ENCODE measurements at regions not wholly inside any gene's neighbourhood (a gene's known extent, or its start where the extent isn't known, plus 50 kb on each side); places are given as distances from the start of the nearest gene placed in this dataset.

DNA sequence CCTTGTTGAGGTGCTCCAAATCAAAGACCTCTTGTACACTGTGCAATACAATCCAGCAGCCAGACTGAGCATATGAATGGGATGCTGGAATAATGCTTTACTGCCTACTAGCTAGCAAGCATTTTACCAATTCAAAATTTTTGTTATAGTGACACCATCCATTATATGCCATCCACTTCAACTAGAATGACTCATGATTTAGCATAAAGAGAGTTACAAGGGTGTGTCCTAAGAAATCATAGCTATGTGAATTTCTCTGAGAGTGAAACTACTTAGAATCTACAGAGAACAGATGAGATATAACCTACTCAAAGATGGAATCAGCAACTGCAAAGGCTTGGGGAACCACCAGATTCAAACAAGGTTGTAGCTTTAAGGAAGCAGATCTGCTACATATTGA is 221.9 kb downstream of the LHFPL1 start:
- Histone ChIP-seq H3K27ac (ENCODE audit: insufficient read depth, low read length) (no peak overlapping the region), H3K9me3 (ENCODE audit: control insufficient read depth, insufficient read depth, low read depth, low read length) (no peaks in the 10 kb centered on the region)

DNA sequence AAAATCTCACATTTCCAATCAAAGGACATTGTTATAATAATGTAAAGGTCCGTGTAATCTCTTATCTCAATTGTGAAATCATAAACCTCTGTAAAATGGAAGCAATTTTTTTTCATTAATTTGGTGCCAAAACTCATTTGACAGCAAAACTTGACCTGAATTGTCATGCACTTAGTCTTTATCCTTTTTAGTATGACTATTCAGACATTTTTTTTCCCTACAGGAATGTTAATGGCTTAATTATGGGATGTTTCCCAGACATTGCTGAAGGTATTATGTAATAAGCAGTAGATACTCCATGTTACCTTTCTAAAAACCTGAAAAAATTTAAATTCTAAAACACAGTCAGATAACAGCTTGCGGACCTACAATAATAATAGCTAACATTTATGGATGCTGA is 228.9 kb downstream of the LHFPL1 start:
- H3K9ac ChIP-seq (ENCODE audit: insufficient read depth, low read length), result no peak overlapping the region
- no peaks in the 10 kb centered on the region for H4K20me1 ChIP-seq (ENCODE audit: control insufficient read depth, extremely low read depth, insufficient read depth, low read length)
- H3K79me2 ChIP-seq (ENCODE audit: control insufficient read depth, insufficient read depth, low read length), result no peaks in the 10 kb centered on the region
- no peak overlapping the region for H3K27ac ChIP-seq (ENCODE audit: insufficient read depth, low read length)
- peak in 1 of 2 donors; percentile 18 for DNase-seq (ENCODE audit: low read depth in 2 of 2)
- H3K4me3 ChIP-seq (replicated peaks in 1 of 4; ENCODE audit: control extremely low read depth in 1 of 4, insufficient read depth in 1 of 4, low read depth in 3 of 4, low read length in 4 of 4), result no peak overlapping the region
- H2AFZ ChIP-seq (ENCODE audit: low read length), result no peak overlapping the region
- H3K4me1 ChIP-seq (ENCODE audit: control insufficient read depth, extremely low read depth, insufficient read depth, low read length), result no peaks in the 10 kb centered on the region
- no peak overlapping the region for H3K4me2 ChIP-seq (ENCODE audit: extremely low read depth, insufficient read depth, low read length)
- no peaks in the 10 kb centered on the region for H3K9me3 ChIP-seq (ENCODE audit: control insufficient read depth, insufficient read depth, low read depth, low read length)
- no peak for TF ChIP-seq EZH2 (IDR thresholded peaks at IDR 0.05; ENCODE audit: low read length, missing control alignments)
- TF ChIP-seq, protein P1, sequence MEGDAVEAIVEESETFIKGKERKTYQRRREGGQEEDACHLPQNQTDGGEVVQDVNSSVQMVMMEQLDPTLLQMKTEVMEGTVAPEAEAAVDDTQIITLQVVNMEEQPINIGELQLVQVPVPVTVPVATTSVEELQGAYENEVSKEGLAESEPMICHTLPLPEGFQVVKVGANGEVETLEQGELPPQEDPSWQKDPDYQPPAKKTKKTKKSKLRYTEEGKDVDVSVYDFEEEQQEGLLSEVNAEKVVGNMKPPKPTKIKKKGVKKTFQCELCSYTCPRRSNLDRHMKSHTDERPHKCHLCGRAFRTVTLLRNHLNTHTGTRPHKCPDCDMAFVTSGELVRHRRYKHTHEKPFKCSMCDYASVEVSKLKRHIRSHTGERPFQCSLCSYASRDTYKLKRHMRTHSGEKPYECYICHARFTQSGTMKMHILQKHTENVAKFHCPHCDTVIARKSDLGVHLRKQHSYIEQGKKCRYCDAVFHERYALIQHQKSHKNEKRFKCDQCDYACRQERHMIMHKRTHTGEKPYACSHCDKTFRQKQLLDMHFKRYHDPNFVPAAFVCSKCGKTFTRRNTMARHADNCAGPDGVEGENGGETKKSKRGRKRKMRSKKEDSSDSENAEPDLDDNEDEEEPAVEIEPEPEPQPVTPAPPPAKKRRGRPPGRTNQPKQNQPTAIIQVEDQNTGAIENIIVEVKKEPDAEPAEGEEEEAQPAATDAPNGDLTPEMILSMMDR (conservative IDR thresholded peaks at IDR 0.05 in 1 of 2, IDR thresholded peaks at IDR 0.05 in 1 of 2; ENCODE audit: low read depth in 1 of 2, low read length in 2 of 2), result no peak
- H3K36me3 ChIP-seq (ENCODE audit: control insufficient read depth, insufficient read depth, low read length), result no peaks in the 10 kb centered on the region
- no peaks in the 10 kb centered on the region for H3K27me3 ChIP-seq (ENCODE audit: control insufficient read depth, insufficient read depth, low read length)

More for the DNA sequence above, 221.9 kb downstream of the LHFPL1 start:
- Histone ChIP-seq H3K4me2 (ENCODE audit: extremely low read depth, insufficient read depth, low read length) (no peak overlapping the region), H3K36me3 (ENCODE audit: control insufficient read depth, insufficient read depth, low read length) (no peaks in the 10 kb centered on the region), H2AFZ (ENCODE audit: low read length) (no peak overlapping the region), H3K4me3 (replicated peaks in 1 of 4; ENCODE audit: control extremely low read depth in 1 of 4, insufficient read depth in 1 of 4, low read depth in 3 of 4, low read length in 4 of 4) (no peak overlapping the region), H4K20me1 (ENCODE audit: control insufficient read depth, extremely low read depth, insufficient read depth, low read length) (no peaks in the 10 kb centered on the region), H3K9ac (ENCODE audit: insufficient read depth, low read length) (no peak overlapping the region), H3K27me3 (ENCODE audit: control insufficient read depth, insufficient read depth, low read length) (no peaks in the 10 kb centered on the region), H3K4me1 (ENCODE audit: control insufficient read depth, extremely low read depth, insufficient read depth, low read length) (no peaks in the 10 kb centered on the region), H3K79me2 (ENCODE audit: control insufficient read depth, insufficient read depth, low read length) (no peaks in the 10 kb centered on the region)
- TF ChIP-seq EZH2 (IDR thresholded peaks at IDR 0.05; ENCODE audit: low read length, missing control alignments), result no peak
- TF ChIP-seq, protein P1 (conservative IDR thresholded peaks at IDR 0.05 in 1 of 2, IDR thresholded peaks at IDR 0.05 in 1 of 2; ENCODE audit: low read depth in 1 of 2, low read length in 2 of 2), result no peak
- no peak for DNase-seq (ENCODE audit: low read depth in 2 of 2)

DNA sequence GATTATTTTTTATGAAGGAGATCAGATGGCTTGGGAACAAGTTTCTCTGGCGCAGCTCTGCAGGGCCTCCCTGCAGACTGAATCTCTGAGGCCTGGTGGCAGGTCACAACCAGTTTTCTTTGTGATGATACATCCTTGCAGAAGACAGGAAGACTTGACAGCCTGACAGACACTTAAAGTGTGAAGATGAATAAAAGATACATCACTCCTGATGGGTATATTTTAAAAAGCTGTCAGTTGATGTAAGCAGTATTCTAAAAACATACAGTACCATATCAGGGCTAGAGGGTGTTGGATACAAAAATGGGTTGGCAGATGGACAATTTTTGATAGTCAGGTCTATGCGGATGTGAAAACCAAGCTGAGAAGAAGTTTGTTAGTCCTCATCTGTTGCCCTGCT is 239.5 kb downstream of the LHFPL1 start:
- no peaks in the 10 kb centered on the region for H3K27me3 ChIP-seq (ENCODE audit: control insufficient read depth, insufficient read depth, low read length)

More for the DNA sequence above, 239.5 kb downstream of the LHFPL1 start:
- Histone ChIP-seq H3K79me2 (ENCODE audit: control insufficient read depth, insufficient read depth, low read length) (no peaks in the 10 kb centered on the region), H3K36me3 (ENCODE audit: control insufficient read depth, insufficient read depth, low read length) (no peaks in the 10 kb centered on the region), H2AFZ (ENCODE audit: low read length) (no peak overlapping the region), H4K20me1 (ENCODE audit: control insufficient read depth, extremely low read depth, insufficient read depth, low read length) (no peaks in the 10 kb centered on the region), H3K4me3 (replicated peaks in 1 of 4; ENCODE audit: control extremely low read depth in 1 of 4, insufficient read depth in 1 of 4, low read depth in 3 of 4, low read length in 4 of 4) (no peak overlapping the region), H3K4me2 (ENCODE audit: extremely low read depth, insufficient read depth, low read length) (no peak overlapping the region), H3K9me3 (ENCODE audit: control insufficient read depth, insufficient read depth, low read depth, low read length) (no peaks in the 10 kb centered on the region), H3K4me1 (ENCODE audit: control insufficient read depth, extremely low read depth, insufficient read depth, low read length) (no peaks in the 10 kb centered on the region), H3K9ac (ENCODE audit: insufficient read depth, low read length) (no peak overlapping the region), H3K27ac (ENCODE audit: insufficient read depth, low read length) (no peak overlapping the region)
- TF ChIP-seq, protein P1 (conservative IDR thresholded peaks at IDR 0.05 in 1 of 2, IDR thresholded peaks at IDR 0.05 in 1 of 2; ENCODE audit: low read depth in 1 of 2, low read length in 2 of 2), result no peak
- TF ChIP-seq EZH2 (IDR thresholded peaks at IDR 0.05; ENCODE audit: low read length, missing control alignments), result no peak
- no peak for DNase-seq (ENCODE audit: low read depth in 2 of 2)

Measured in fibroblast of lung (primary cell).